HL-60 (cell line): ENCODE measurements at regions not wholly inside any gene's neighbourhood (a gene's known extent, or its start where the extent isn't known, plus 50 kb on each side); places are given as distances from the start of the nearest gene placed in this dataset.
"Not testable (repeated sequence)": the region's sequence is repeated elsewhere in the genome, so short reads cannot be mapped to it uniquely, and the experiment has no call there.

Experiments
- DNase-seq, 2 experiments: peaks; one replicate each; pipeline ENCODE4 v3.0.0-alpha.2; 2010 to 2020; ENCODE audit warnings: low read depth in 1 of 2, low spot score in 1 of 2
- H3K27ac ChIP-seq: fragments of 250-450 bp; sonication (Bioruptor Pico); replicated peaks from 2 replicates; pipeline ENCODE4 v1.5.1; 2020; ENCODE audit warnings: mild to moderate bottlenecking, moderate library complexity
- H3K27me3 ChIP-seq: fragments of 250-450 bp; sonication (Bioruptor Pico); 2 replicates; pipeline ENCODE4 v1.5.1; 2021; ENCODE audit warnings: mild to moderate bottlenecking, moderate library complexity; ENCODE audit not compliant: insufficient read depth, poor library complexity, severe bottlenecking
- H3K4me3 ChIP-seq: replicated peaks from 2 replicates; pipeline ENCODE4 v1.5.1; 2011; ENCODE audit warnings: mild to moderate bottlenecking, control low read depth, low read length; ENCODE audit not compliant: insufficient read depth
- CTCF ChIP-seq: IDR thresholded peaks from one replicate; pipeline ENCODE4 v1.5.1; 2011; ENCODE audit warnings: low read length, control low read depth, inconsistent platforms; ENCODE audit not compliant: insufficient read depth
- GABPA ChIP-seq: IDR thresholded peaks from 2 replicates; pipeline ENCODE4 v1.6.1; 2012; ENCODE audit warnings: low read depth
- POLR2AphosphoS5 ChIP-seq: IDR thresholded peaks from 2 replicates; pipeline ENCODE4 v1.6.1; 2012; ENCODE audit warnings: low read depth
- REST ChIP-seq: IDR thresholded peaks from 2 replicates; pipeline ENCODE4 v1.6.1; 2012; ENCODE audit warnings: low read depth; ENCODE audit not compliant: insufficient replicate concordance
- SPI1 ChIP-seq: IDR thresholded peaks from 2 replicates; pipeline ENCODE4 v1.6.1; 2012; ENCODE audit warnings: low read depth, mild to moderate bottlenecking, borderline replicate concordance

GRCh38 chr2:198615972-198616371 is 811.6 kb downstream of the PLCL1 start:
- no peak overlapping the region for H3K4me3 ChIP-seq
- TF ChIP-seq GABPA (no peak), POLR2AphosphoS5 (no peak), SPI1 (no peak), REST (no peak), CTCF (no peak)
- DNase-seq, result no peak
- H3K27me3 ChIP-seq, result no peaks in the 10 kb centered on the region
- H3K27ac ChIP-seq, result no peak overlapping the region

- H3K4me3 ChIP-seq, result no peak overlapping the region
- no peak for TF ChIP-seq REST
- no peak for DNase-seq
- H3K27me3 ChIP-seq, result no peaks in the 10 kb centered on the region
- no peak overlapping the region for H3K27ac ChIP-seq
These were observed 806.8 kb downstream of the PLCL1 start for GRCh38 chr2:198611201-198611600.

- no peak overlapping the region for H3K27ac ChIP-seq
- no peaks in the 10 kb centered on the region for H3K27me3 ChIP-seq
- H3K4me3 ChIP-seq, result no peak overlapping the region
- TF ChIP-seq SPI1, result no peak
- no peak for TF ChIP-seq REST
- TF ChIP-seq POLR2AphosphoS5, result no peak
- TF ChIP-seq CTCF, result no peak
- no peak for TF ChIP-seq GABPA
- DNase-seq, result no peak
These were observed 800.2 kb downstream of the PLCL1 start for GRCh38 chr2:198604599-198604998.

GRCh38 chr2:198602986-198603385 is 798.6 kb downstream of the PLCL1 start:
- H3K27ac ChIP-seq, H3K27me3 ChIP-seq, DNase-seq, H3K4me3 ChIP-seq: not testable (repeated sequence)
